Fibroblast of mammary gland (primary cell): ENCODE measurements at regions not wholly inside any gene's neighbourhood (a gene's known extent, or its start where the extent isn't known, plus 50 kb on each side); places are given as distances from the start of the nearest gene placed in this dataset.
"Not testable (repeated sequence)": the region's sequence is repeated elsewhere in the genome, so short reads cannot be mapped to it uniquely, and the experiment has no call there.

Source experiments
- DNase-seq: peaks from one replicate; pipeline ENCODE4 v3.0.0-alpha.2; 2010; ENCODE audit warnings: low read depth
- H3K4me3 ChIP-seq: 2 replicates; pipeline ENCODE4 v1.5.1; 2011; ENCODE audit warnings: low read depth, mild to moderate bottlenecking, low read length, moderate library complexity; ENCODE audit not compliant: control insufficient read depth
- CTCF ChIP-seq: conservative IDR thresholded peaks from 2 replicates; pipeline ENCODE4 v1.5.1; 2011; ENCODE audit warnings: low read depth, low read length, inconsistent platforms; ENCODE audit not compliant: control insufficient read depth, insufficient read depth

- TF ChIP-seq CTCF: no peak
- no peak overlapping the region for H3K4me3 ChIP-seq
- DNase-seq: peak; percentile 45
Observed at GRCh38 chr2:39990335-39990900, 211.4 kb upstream of the THUMPD2 start.

GRCh38 chr2:39989888-39990287, 210.8 kb upstream of the THUMPD2 start:
- TF ChIP-seq CTCF: no peak

GRCh38 chr2:39981883-39982311, 202.8 kb upstream of the THUMPD2 start:
- H3K4me3 ChIP-seq: no peak overlapping the region
- no peak for DNase-seq
- no peak for TF ChIP-seq CTCF

More at GRCh38 chr2:39989888-39990287, 210.8 kb upstream of the THUMPD2 start:
- DNase-seq: no peak
- H3K4me3 ChIP-seq: no peak overlapping the region

- DNase-seq: no peak
- no peak for TF ChIP-seq CTCF
- H3K4me3 ChIP-seq: no peak overlapping the region
Observed at GRCh38 chr2:39975476-39976020, 196.5 kb upstream of the THUMPD2 start.

GRCh38 chr2:39968037-39968436, 189.0 kb upstream of the THUMPD2 start:
- DNase-seq: no peak
- no peak overlapping the region for H3K4me3 ChIP-seq
- TF ChIP-seq CTCF: no peak

- peak; percentile 46 for DNase-seq
- not testable (repeated sequence) for H3K4me3 ChIP-seq
Observed at GRCh38 chr2:39960681-39961080, 181.6 kb upstream of the THUMPD2 start.

- peak; percentile 48 for DNase-seq
- TF ChIP-seq CTCF: no peak
- H3K4me3 ChIP-seq: no peak overlapping the region
Observed at GRCh38 chr2:39954346-39954745, 175.3 kb upstream of the THUMPD2 start.
